ENCODE measurements at regions not wholly inside any gene's neighbourhood (a gene's known extent, or its start where the extent isn't known, plus 50 kb on each side); places are given as distances from the start of the nearest gene placed in this dataset.

- Mint-ChIP-seq H3K9me3 (peaks cover 0 to 2% of the 10 kb centered on the region in 2 experiments; a peak in 1 of 5 replicates), H3K27me3 (ENCODE audit: low read depth) (peaks cover 1% of the 10 kb centered on the region; the same call in 1 of the 2 replicates), H3K27ac (no peak overlapping the region), H3K36me3 (ENCODE audit: insufficient read depth in 1 of 3, low read depth in 3 of 3) (no peaks in the 10 kb centered on the region), H3K4me3 (no peak overlapping the region), H3K4me1 (peaks cover 24 to 27% of the 10 kb centered on the region in 2 experiments)
- H3T11ph ChIP-seq (ENCODE audit: low read length), result no peak overlapping the region
- no peaks in the 10 kb centered on the region for H3K27me3 ChIP-seq (ENCODE audit: insufficient read depth, low read length)
- H4K20me1 ChIP-seq (ENCODE audit: control insufficient read depth, insufficient read depth, insufficient read length), result no peaks in the 10 kb centered on the region
- no peak overlapping the region for H3K23ac ChIP-seq (ENCODE audit: insufficient read length, low read depth, low read length)
- DNase-seq, result no peak
- H3K18ac ChIP-seq (ENCODE audit: insufficient read length, low read depth, low read length), result no peak overlapping the region
- no peak overlapping the region for H3K56ac ChIP-seq (ENCODE audit: insufficient read length, low read depth, low read length)
- no peak overlapping the region for H2BK12ac ChIP-seq (ENCODE audit: insufficient read length, low read depth, low read length)
- H2BK120ac ChIP-seq (ENCODE audit: low read depth, low read length, poor library complexity, severe bottlenecking), result no peak overlapping the region
- no peaks in the 10 kb centered on the region for H3K79me2 ChIP-seq (ENCODE audit: insufficient read depth, low read length)
- no peaks in the 10 kb centered on the region for H3K79me1 ChIP-seq (ENCODE audit: insufficient read depth, low read depth, low read length, poor library complexity, severe bottlenecking)
- no peaks in the 10 kb centered on the region for H3K23me2 ChIP-seq (ENCODE audit: insufficient read length, low read depth, low read length, poor library complexity, severe bottlenecking)
- H4K5ac ChIP-seq (ENCODE audit: insufficient read length, low read depth, low read length), result no peak overlapping the region
- WGBS (ENCODE audit: extremely low coverage, insufficient read length, low lambda C conversion rate), result no CpG with 5 or more reads among the region's 3 CpGs
- peaks cover 6% of the 10 kb centered on the region; the same call in 1 of the 2 replicates for H3K4me1 ChIP-seq (ENCODE audit: insufficient read depth, low read length)
- H2BK5ac ChIP-seq (ENCODE audit: insufficient read length, low read length), result no peak overlapping the region
- H3K14ac ChIP-seq (ENCODE audit: insufficient read depth, low read length), result no peak overlapping the region
- H2AK5ac ChIP-seq (ENCODE audit: insufficient read length, low read length), result no peak overlapping the region
- H3K9me3 ChIP-seq (ENCODE audit: control insufficient read depth, low read depth, low read length), result no peaks in the 10 kb centered on the region
- TF ChIP-seq, protein P1, sequence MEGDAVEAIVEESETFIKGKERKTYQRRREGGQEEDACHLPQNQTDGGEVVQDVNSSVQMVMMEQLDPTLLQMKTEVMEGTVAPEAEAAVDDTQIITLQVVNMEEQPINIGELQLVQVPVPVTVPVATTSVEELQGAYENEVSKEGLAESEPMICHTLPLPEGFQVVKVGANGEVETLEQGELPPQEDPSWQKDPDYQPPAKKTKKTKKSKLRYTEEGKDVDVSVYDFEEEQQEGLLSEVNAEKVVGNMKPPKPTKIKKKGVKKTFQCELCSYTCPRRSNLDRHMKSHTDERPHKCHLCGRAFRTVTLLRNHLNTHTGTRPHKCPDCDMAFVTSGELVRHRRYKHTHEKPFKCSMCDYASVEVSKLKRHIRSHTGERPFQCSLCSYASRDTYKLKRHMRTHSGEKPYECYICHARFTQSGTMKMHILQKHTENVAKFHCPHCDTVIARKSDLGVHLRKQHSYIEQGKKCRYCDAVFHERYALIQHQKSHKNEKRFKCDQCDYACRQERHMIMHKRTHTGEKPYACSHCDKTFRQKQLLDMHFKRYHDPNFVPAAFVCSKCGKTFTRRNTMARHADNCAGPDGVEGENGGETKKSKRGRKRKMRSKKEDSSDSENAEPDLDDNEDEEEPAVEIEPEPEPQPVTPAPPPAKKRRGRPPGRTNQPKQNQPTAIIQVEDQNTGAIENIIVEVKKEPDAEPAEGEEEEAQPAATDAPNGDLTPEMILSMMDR (conservative IDR thresholded peaks at IDR 0.05), result no peak
- no peak overlapping the region for H2BK15ac ChIP-seq (ENCODE audit: low read depth, low read length)
- no peak overlapping the region for H3K27ac ChIP-seq (ENCODE audit: insufficient read length, low read depth, low read length)
- no peak overlapping the region for H3K9ac ChIP-seq (ENCODE audit: extremely low read depth, insufficient read length, low read length)
- no peak overlapping the region for H4K8ac ChIP-seq (replicated peaks; ENCODE audit: insufficient read length, low read depth, low read length)
- H3K4ac ChIP-seq (ENCODE audit: low read depth, low read length), result no peak overlapping the region
- no peak overlapping the region for H3K4me2 ChIP-seq (ENCODE audit: insufficient read depth, insufficient read length, low read length)
- no peak overlapping the region for H2BK20ac ChIP-seq (ENCODE audit: low read depth, low read length, poor library complexity, severe bottlenecking)
- no peak overlapping the region for H2AFZ ChIP-seq (ENCODE audit: low read length)
- no peak overlapping the region for H4K91ac ChIP-seq (ENCODE audit: insufficient read length, low read depth, low read length)
Measured at GRCh38 chr1:166304131-166304530, 137.3 kb upstream of the FAM78B start.

Data from H9 (cell line).